H9 (cell line): ENCODE measurements at regions not wholly inside any gene's neighbourhood (a gene's known extent, or its start where the extent isn't known, plus 50 kb on each side); places are given as distances from the start of the nearest gene placed in this dataset.

Experiments used
- DNase-seq: peaks from one replicate; pipeline ENCODE4 v3.0.0-alpha.2; 2017
- H2AFZ ChIP-seq: one replicate; pipeline ENCODE4 v1.6.1; 2013; ENCODE audit warnings: mild to moderate bottlenecking, low read length, control low read depth, moderate library complexity
- H2AK5ac ChIP-seq: 2 replicates; pipeline ENCODE4 v1.6.1; 2013; ENCODE audit warnings: low read length, control low read depth, mixed read lengths; ENCODE audit not compliant: insufficient read length
- H2BK120ac ChIP-seq: one replicate; pipeline ENCODE4 v1.6.1; 2013; ENCODE audit warnings: low read depth, mild to moderate bottlenecking, low read length, control low read depth, inconsistent platforms; ENCODE audit not compliant: poor library complexity, severe bottlenecking
- H2BK12ac ChIP-seq: 2 replicates; pipeline ENCODE4 v1.6.1; 2013; ENCODE audit warnings: low read length, control low read depth, mixed read lengths, low read depth; ENCODE audit not compliant: insufficient read length
- H2BK15ac ChIP-seq: 2 replicates; pipeline ENCODE4 v1.6.1; 2013; ENCODE audit warnings: low read depth, low read length, control low read depth
- H2BK20ac ChIP-seq: one replicate; pipeline ENCODE4 v1.6.1; 2013; ENCODE audit warnings: low read depth, mild to moderate bottlenecking, low read length, control low read depth, inconsistent platforms; ENCODE audit not compliant: poor library complexity, severe bottlenecking
- H2BK5ac ChIP-seq: 2 replicates; pipeline ENCODE4 v1.6.1; 2013; ENCODE audit warnings: low read length, control low read depth, mixed read lengths; ENCODE audit not compliant: insufficient read length
- H3K14ac ChIP-seq: 2 replicates; pipeline ENCODE4 v1.6.1; 2013; ENCODE audit warnings: low read length, control low read depth; ENCODE audit not compliant: insufficient read depth
- H3K18ac ChIP-seq: 2 replicates; pipeline ENCODE4 v1.6.1; 2013; ENCODE audit warnings: low read depth, mild to moderate bottlenecking, mixed read lengths, low read length, control low read depth; ENCODE audit not compliant: insufficient read length
- H3K23ac ChIP-seq: 2 replicates; pipeline ENCODE4 v1.6.1; 2013; ENCODE audit warnings: low read length, control low read depth, mixed read lengths, low read depth; ENCODE audit not compliant: insufficient read length
- H3K23me2 ChIP-seq: 2 replicates; pipeline ENCODE4 v1.6.1; 2013; ENCODE audit warnings: low read depth, mild to moderate bottlenecking, mixed read lengths, low read length, control low read depth; ENCODE audit not compliant: insufficient read length, poor library complexity, severe bottlenecking
- H3K27ac ChIP-seq: 2 replicates; pipeline ENCODE4 v1.5.1; 2013; ENCODE audit warnings: low read length, control low read depth, mixed read lengths, low read depth; ENCODE audit not compliant: insufficient read length
- H3K27me3 ChIP-seq: 2 replicates; pipeline ENCODE4 v1.6.1; 2013; ENCODE audit warnings: low read length, control low read depth, inconsistent platforms; ENCODE audit not compliant: insufficient read depth
- H3K4ac ChIP-seq: 2 replicates; pipeline ENCODE4 v1.6.1; 2013; ENCODE audit warnings: low read depth, mild to moderate bottlenecking, control low read depth, inconsistent platforms, low read length, moderate library complexity
- H3K4me1 ChIP-seq: 2 replicates; pipeline ENCODE4 v1.6.1; 2013; ENCODE audit warnings: low read length, control low read depth, inconsistent platforms; ENCODE audit not compliant: insufficient read depth
- H3K4me2 ChIP-seq: 2 replicates; pipeline ENCODE4 v1.6.1; 2013; ENCODE audit warnings: low read length, control low read depth, mixed read lengths; ENCODE audit not compliant: insufficient read length, insufficient read depth
- H3K56ac ChIP-seq: 2 replicates; pipeline ENCODE4 v1.6.1; 2013; ENCODE audit warnings: low read depth, mild to moderate bottlenecking, mixed read lengths, low read length, control low read depth; ENCODE audit not compliant: insufficient read length
- H3K79me1 ChIP-seq: 2 replicates; pipeline ENCODE4 v1.6.1; 2013; ENCODE audit warnings: low read depth, mild to moderate bottlenecking, moderate library complexity, low read length, control low read depth, inconsistent platforms; ENCODE audit not compliant: insufficient read depth, poor library complexity, severe bottlenecking
- H3K79me2 ChIP-seq: 2 replicates; pipeline ENCODE4 v1.6.1; 2013; ENCODE audit warnings: low read length, control low read depth, inconsistent platforms; ENCODE audit not compliant: insufficient read depth
- H3K9ac ChIP-seq: 2 replicates; pipeline ENCODE4 v1.6.1; 2013; ENCODE audit warnings: low read length, control low read depth, mixed read lengths; ENCODE audit not compliant: insufficient read length; ENCODE audit errors: extremely low read depth
- H3K9me3 ChIP-seq: one replicate; pipeline ENCODE4 v1.6.1; 2013; ENCODE audit warnings: low read depth, low read length, inconsistent platforms; ENCODE audit not compliant: control insufficient read depth
- H3T11ph ChIP-seq: one replicate; pipeline ENCODE4 v1.6.1; 2013; ENCODE audit warnings: mild to moderate bottlenecking, low read length, control low read depth, inconsistent platforms
- H4K20me1 ChIP-seq: one replicate; pipeline ENCODE4 v1.6.1; 2013; ENCODE audit not compliant: control insufficient read depth, insufficient read length, insufficient read depth
- H4K5ac ChIP-seq: 2 replicates; pipeline ENCODE4 v1.6.1; 2013; ENCODE audit warnings: low read depth, mild to moderate bottlenecking, mixed read lengths, low read length, control low read depth; ENCODE audit not compliant: insufficient read length
- H4K8ac ChIP-seq: replicated peaks from 2 replicates; pipeline ENCODE4 v1.6.1; 2013; ENCODE audit warnings: low read length, control low read depth, mixed read lengths, low read depth; ENCODE audit not compliant: insufficient read length
- H4K91ac ChIP-seq: 2 replicates; pipeline ENCODE4 v1.6.1; 2013; ENCODE audit warnings: low read depth, mild to moderate bottlenecking, moderate library complexity, mixed read lengths, low read length, control low read depth; ENCODE audit not compliant: insufficient read length
- H3K27ac Mint-ChIP-seq, 3 experiments: 2 replicates in 2 of 3; 3 replicates in 1 of 3; pipeline ENCODE4 v1.8.0; 2020 to 2021; ENCODE audit warnings: mixed read lengths in 3 of 3, mild to moderate bottlenecking in 1 of 3, moderate library complexity in 1 of 3
- H3K27me3 Mint-ChIP-seq: 2 replicates; pipeline ENCODE4 v1.8.0; 2021; ENCODE audit warnings: low read depth, mild to moderate bottlenecking, moderate library complexity, mixed read lengths
- H3K36me3 Mint-ChIP-seq, 3 experiments: 2 replicates in 2 of 3; 3 replicates in 1 of 3; pipeline ENCODE4 v1.8.0; 2020 to 2021; ENCODE audit warnings: low read depth in 3 of 3, mixed read lengths in 3 of 3; ENCODE audit not compliant: insufficient read depth in 1 of 3
- H3K4me1 Mint-ChIP-seq, 2 experiments: 2 replicates each; pipeline ENCODE4 v1.8.0; 2020; ENCODE audit warnings: mixed read lengths in 2 of 2
- H3K4me3 Mint-ChIP-seq, 2 experiments: 2 replicates in 1 of 2; 3 replicates in 1 of 2; pipeline ENCODE4 v1.8.0; 2020 to 2021; ENCODE audit warnings: mild to moderate bottlenecking in 2 of 2, mixed read lengths in 2 of 2, moderate library complexity in 1 of 2
- H3K9me3 Mint-ChIP-seq, 2 experiments: 2 replicates in 1 of 2; 3 replicates in 1 of 2; pipeline ENCODE4 v1.8.0; 2020; ENCODE audit warnings: mild to moderate bottlenecking in 2 of 2, mixed read lengths in 2 of 2, moderate library complexity in 1 of 2
- WGBS: extraction: QIAGEN DNeasy Blood & Tissue Kit; methylation state at CpG from one replicate; pipeline ENCODE4 v1.1.7; 2013; ENCODE audit warnings: missing lambda C conversion rate, low lambda C conversion rate, mixed read lengths; ENCODE audit not compliant: insufficient read length; ENCODE audit errors: extremely low coverage; 5-methylcytosine and 5-hydroxymethylcytosine counted together
- TF ChIP-seq, protein P1 (sequence below): fragments of 200-600 bp; sonication (generic); conservative IDR thresholded peaks from 3 replicates; pipeline ENCODE4 v1.8.0; 2021; ENCODE audit warnings: antibody characterized with exemption, mild to moderate bottlenecking

GRCh38 chr3:94734206-94734605 lies 671.3 kb downstream of the NSUN3 start:
- H3K27me3 Mint-ChIP-seq, result peaks cover 26% of the 10 kb centered on the region
- no peaks in the 10 kb centered on the region for H3K4me1 Mint-ChIP-seq
- H3K4me3 Mint-ChIP-seq, result no peak overlapping the region
- TF ChIP-seq, protein P1, sequence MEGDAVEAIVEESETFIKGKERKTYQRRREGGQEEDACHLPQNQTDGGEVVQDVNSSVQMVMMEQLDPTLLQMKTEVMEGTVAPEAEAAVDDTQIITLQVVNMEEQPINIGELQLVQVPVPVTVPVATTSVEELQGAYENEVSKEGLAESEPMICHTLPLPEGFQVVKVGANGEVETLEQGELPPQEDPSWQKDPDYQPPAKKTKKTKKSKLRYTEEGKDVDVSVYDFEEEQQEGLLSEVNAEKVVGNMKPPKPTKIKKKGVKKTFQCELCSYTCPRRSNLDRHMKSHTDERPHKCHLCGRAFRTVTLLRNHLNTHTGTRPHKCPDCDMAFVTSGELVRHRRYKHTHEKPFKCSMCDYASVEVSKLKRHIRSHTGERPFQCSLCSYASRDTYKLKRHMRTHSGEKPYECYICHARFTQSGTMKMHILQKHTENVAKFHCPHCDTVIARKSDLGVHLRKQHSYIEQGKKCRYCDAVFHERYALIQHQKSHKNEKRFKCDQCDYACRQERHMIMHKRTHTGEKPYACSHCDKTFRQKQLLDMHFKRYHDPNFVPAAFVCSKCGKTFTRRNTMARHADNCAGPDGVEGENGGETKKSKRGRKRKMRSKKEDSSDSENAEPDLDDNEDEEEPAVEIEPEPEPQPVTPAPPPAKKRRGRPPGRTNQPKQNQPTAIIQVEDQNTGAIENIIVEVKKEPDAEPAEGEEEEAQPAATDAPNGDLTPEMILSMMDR, result no peak
- Histone ChIP-seq H4K8ac (no peak overlapping the region), H3K79me1 (no peaks in the 10 kb centered on the region), H2BK120ac (no peak overlapping the region), H4K5ac (no peak overlapping the region), H3K18ac (no peak overlapping the region), H3K4ac (no peak overlapping the region), H4K20me1 (no peaks in the 10 kb centered on the region), H3K9me3 (no peaks in the 10 kb centered on the region), H3K4me1 (no peaks in the 10 kb centered on the region), H3K23ac (no peak overlapping the region), H3K14ac (no peak overlapping the region), H3K56ac (no peak overlapping the region), H2BK15ac (no peak overlapping the region), H2BK5ac (no peak overlapping the region), H3K27ac (no peak overlapping the region), H4K91ac (no peak overlapping the region), H2BK12ac (no peak overlapping the region), H3T11ph (no peak overlapping the region), H3K79me2 (no peaks in the 10 kb centered on the region), H3K27me3 (no peaks in the 10 kb centered on the region), H3K9ac (no peak overlapping the region), H2BK20ac (no peak overlapping the region), H2AK5ac (no peak overlapping the region), H3K23me2 (no peaks in the 10 kb centered on the region), H2AFZ (no peak overlapping the region), H3K4me2 (no peak overlapping the region)
- H3K9me3 Mint-ChIP-seq, result no peaks in the 10 kb centered on the region; a peak in 1 of 5 replicates
- WGBS, result no CpG with 5 or more reads among the region's 2 CpGs
- no peaks in the 10 kb centered on the region for H3K36me3 Mint-ChIP-seq
- DNase-seq, result no peak
- no peak overlapping the region for H3K27ac Mint-ChIP-seq
